ENCODE measurements at regions not wholly inside any gene's neighbourhood (a gene's known extent, or its start where the extent isn't known, plus 50 kb on each side); places are given as distances from the start of the nearest gene placed in this dataset.

- DNase-seq (ENCODE audit: low read depth, low spot score): no peak
Measured at GRCh38 chr12:46451276-46452021, 78.9 kb upstream of the SLC38A2 start.

- no peak for DNase-seq (ENCODE audit: low read depth, low spot score)
Measured at GRCh38 chr12:46450279-46450748, 77.7 kb upstream of the SLC38A2 start.

- no peak for DNase-seq (ENCODE audit: low read depth, low spot score)
Measured at GRCh38 chr12:46449856-46450255, 77.3 kb upstream of the SLC38A2 start.

GRCh38 chr12:46449316-46449715 is 76.7 kb upstream of the SLC38A2 start:
- DNase-seq (ENCODE audit: low read depth, low spot score): no peak

- no peak for DNase-seq (ENCODE audit: low read depth, low spot score)
Measured at GRCh38 chr12:46446645-46447044, 74.1 kb upstream of the SLC38A2 start.

- no peak for DNase-seq (ENCODE audit: low read depth, low spot score)
Measured at GRCh38 chr12:46445551-46446235, 73.1 kb upstream of the SLC38A2 start.

GRCh38 chr12:46445093-46445492 is 72.5 kb upstream of the SLC38A2 start:
- no peak for DNase-seq (ENCODE audit: low read depth, low spot score)

GRCh38 chr12:46443594-46444263 is 71.2 kb upstream of the SLC38A2 start:
- DNase-seq (ENCODE audit: low read depth, low spot score): no peak

GRCh38 chr12:46442738-46443137 is 70.2 kb upstream of the SLC38A2 start:
- DNase-seq (ENCODE audit: low read depth, low spot score): no peak

- DNase-seq (ENCODE audit: low read depth, low spot score): no peak
Measured at GRCh38 chr12:46442239-46442638, 69.7 kb upstream of the SLC38A2 start.

GRCh38 chr12:46439793-46440511 is 67.4 kb upstream of the SLC38A2 start:
- no peak for DNase-seq (ENCODE audit: low read depth, low spot score)

- no peak for DNase-seq (ENCODE audit: low read depth, low spot score)
Measured at GRCh38 chr12:46438719-46439319, 66.2 kb upstream of the SLC38A2 start.

GRCh38 chr12:46438256-46438655 is 65.7 kb upstream of the SLC38A2 start:
- DNase-seq (ENCODE audit: low read depth, low spot score): no peak

GRCh38 chr12:46437469-46437868 is 64.9 kb upstream of the SLC38A2 start:
- no peak for DNase-seq (ENCODE audit: low read depth, low spot score)

- no peak for DNase-seq (ENCODE audit: low read depth, low spot score)
Measured at GRCh38 chr12:46436747-46437146, 64.2 kb upstream of the SLC38A2 start.

- no peak for DNase-seq (ENCODE audit: low read depth, low spot score)
Measured at GRCh38 chr12:46435625-46436024, 63.1 kb upstream of the SLC38A2 start.

- no peak for DNase-seq (ENCODE audit: low read depth, low spot score)
Measured at GRCh38 chr12:46435029-46435428, 62.5 kb upstream of the SLC38A2 start.

GRCh38 chr12:46433829-46434228 is 61.3 kb upstream of the SLC38A2 start:
- DNase-seq (ENCODE audit: low read depth, low spot score): no peak

- DNase-seq (ENCODE audit: low read depth, low spot score): no peak
Measured at GRCh38 chr12:46432325-46432724, 59.8 kb upstream of the SLC38A2 start.

- DNase-seq (ENCODE audit: low read depth, low spot score): no peak
Measured at GRCh38 chr12:46430340-46430948, 57.9 kb upstream of the SLC38A2 start.

Measured in ELF-1 (cell line).